Uterus (tissue), 3 donors: ENCODE measurements at regions not wholly inside any gene's neighbourhood (a gene's known extent, or its start where the extent isn't known, plus 50 kb on each side); places are given as distances from the start of the nearest gene placed in this dataset.

Experiments
- DNase-seq, 2 donors: peaks; one replicate each; pipeline ENCODE4 v3.0.0-alpha.2; 2019 to 2020
- H3K27ac ChIP-seq, 2 donors: fragments of 200-600 bp; sonication (generic); 1 replicate in 1 of 2; 2 replicates in 1 of 2; pipeline ENCODE4 v1.5.1; 2016 to 2018
- H3K27me3 ChIP-seq, 2 donors: fragments of 200-600 bp; sonication (generic); one replicate each; pipeline ENCODE4 v1.5.1; 2018 to 2019; ENCODE audit warnings: control low read depth in 1 of 2
- H3K36me3 ChIP-seq, 2 donors: fragments of 200-600 bp; sonication (generic); one replicate each; pipeline ENCODE4 v1.5.1; 2019; ENCODE audit warnings: control low read depth in 1 of 2
- H3K4me1 ChIP-seq, 2 donors: fragments of 200-600 bp; sonication (generic); one replicate each; pipeline ENCODE4 v1.5.1; 2018 to 2019; ENCODE audit warnings: control low read depth in 1 of 2
- H3K4me3 ChIP-seq, 2 donors: fragments of 200-600 bp; sonication (generic); 1 replicate in 1 of 2; 2 replicates in 1 of 2; pipeline ENCODE4 v1.5.1; 2018 to 2019; ENCODE audit warnings: mild to moderate bottlenecking in 1 of 2
- H3K9me3 ChIP-seq, 2 donors: fragments of 200-600 bp; sonication (generic); one replicate each; pipeline ENCODE4 v1.5.1; 2019; ENCODE audit warnings: control low read depth in 1 of 2
- CTCF ChIP-seq, 4 experiments: fragments of 200-600 bp in 2 of 4; fragments of 450-650 bp in 2 of 4; sonication (generic) in 2 of 4; IDR thresholded peaks; one replicate each; pipeline ENCODE4 v1.5.1; 2016 to 2019; ENCODE audit warnings: antibody characterized with exemption in 4 of 4, mild to moderate bottlenecking in 2 of 4, moderate library complexity in 1 of 4
- POLR2A ChIP-seq, 2 donors: fragments of 450-650 bp; IDR thresholded peaks; one replicate each; pipeline ENCODE4 v1.6.1; 2016; ENCODE audit warnings: antibody characterized with exemption in 2 of 2, mild to moderate bottlenecking in 1 of 2, moderate library complexity in 1 of 2
- intact Hi-C: fragments of 100-400 bp; cut with DNase I; formaldehyde crosslinking; loops from one replicate; pipeline ENCODE4 v1.15.1; 2023; ENCODE audit warnings: low total_unique reads
- donor health status: DM: yes; HTN: yes; CAD: no.

- intact Hi-C loops = no loop called here
- no peak for TF ChIP-seq POLR2A (IDR thresholded peaks at IDR 0.05)
- no peak for TF ChIP-seq CTCF (IDR thresholded peaks at IDR 0.05)
- H3K9me3 ChIP-seq = no peaks in the 10 kb centered on the region
- H3K4me1 ChIP-seq = no peaks in the 10 kb centered on the region
- H3K27me3 ChIP-seq = no peaks in the 10 kb centered on the region
- no peaks in the 10 kb centered on the region for H3K36me3 ChIP-seq
- H3K27ac ChIP-seq = no peak overlapping the region
- no peak overlapping the region for H3K4me3 ChIP-seq
- no peak for DNase-seq
Observed at GRCh38 chr4:28744066-28744465, 1883.4 kb downstream of the STIM2 start.

DNA sequence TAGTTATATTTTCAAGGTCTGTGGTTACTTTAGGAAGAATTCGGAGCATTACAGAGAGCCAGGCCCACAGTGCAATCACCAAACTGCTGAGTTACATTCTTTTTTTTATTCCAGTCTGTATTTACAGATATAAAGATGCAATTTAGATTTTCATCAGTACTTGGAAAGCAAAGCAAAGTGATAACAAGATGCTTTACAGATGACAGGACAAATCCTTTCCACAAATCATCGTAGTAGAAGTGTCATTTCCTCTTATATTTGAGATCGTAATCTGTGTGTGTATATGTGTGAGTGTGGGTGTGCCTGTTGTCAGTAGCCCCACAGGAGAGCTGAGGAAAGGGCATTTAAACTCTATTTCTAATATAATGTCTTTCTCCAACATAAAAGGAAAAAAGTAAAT lies 1893.7 kb downstream of the STIM2 start:
- H3K9me3 ChIP-seq = no peaks in the 10 kb centered on the region
- H3K4me1 ChIP-seq = no peaks in the 10 kb centered on the region
- intact Hi-C loops = no loop called here
- H3K27me3 ChIP-seq = no peaks in the 10 kb centered on the region
- no peaks in the 10 kb centered on the region for H3K36me3 ChIP-seq
- H3K27ac ChIP-seq = no peak overlapping the region
- TF ChIP-seq POLR2A (IDR thresholded peaks at IDR 0.05) (no peak), CTCF (IDR thresholded peaks at IDR 0.05) (no peak)
- no peak for DNase-seq
- H3K4me3 ChIP-seq = no peak overlapping the region

DNA sequence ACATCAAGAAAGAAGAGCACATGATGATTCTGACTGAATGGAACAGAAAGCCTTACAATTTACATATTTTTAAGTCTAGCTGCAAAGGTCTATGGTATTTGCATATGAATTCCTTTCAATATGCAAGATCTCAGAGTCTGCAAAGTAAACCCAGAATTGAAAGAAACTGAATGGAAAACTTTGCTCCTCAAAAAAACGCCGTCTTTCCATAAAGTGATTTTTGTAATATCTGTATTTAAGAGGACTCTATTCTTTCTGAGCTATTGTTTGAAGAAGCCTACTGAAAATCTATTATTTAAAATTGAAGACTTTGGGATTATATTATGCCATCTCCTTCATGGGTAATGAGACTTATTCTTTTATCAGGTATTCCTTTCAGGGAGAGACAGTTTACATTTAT lies 1894.4 kb downstream of the STIM2 start:
- intact Hi-C loops = no loop called here

GRCh38 chr4:28759064-28759463 lies 1898.4 kb downstream of the STIM2 start:
- H3K27ac ChIP-seq = no peak overlapping the region
- no peak overlapping the region for H3K4me3 ChIP-seq
- no peaks in the 10 kb centered on the region for H3K36me3 ChIP-seq
- H3K27me3 ChIP-seq = no peaks in the 10 kb centered on the region
- TF ChIP-seq CTCF (IDR thresholded peaks at IDR 0.05) = no peak
- no peak for TF ChIP-seq POLR2A (IDR thresholded peaks at IDR 0.05)
- no peaks in the 10 kb centered on the region for H3K4me1 ChIP-seq
- no peak for DNase-seq
- H3K9me3 ChIP-seq = no peaks in the 10 kb centered on the region
- intact Hi-C loops = no loop called here

More for the DNA sequence above, 1894.4 kb downstream of the STIM2 start:
- H3K27ac ChIP-seq = no peak overlapping the region
- H3K27me3 ChIP-seq = no peaks in the 10 kb centered on the region
- no peak for DNase-seq
- no peaks in the 10 kb centered on the region for H3K36me3 ChIP-seq
- no peak overlapping the region for H3K4me3 ChIP-seq
- no peaks in the 10 kb centered on the region for H3K4me1 ChIP-seq
- H3K9me3 ChIP-seq = no peaks in the 10 kb centered on the region
- TF ChIP-seq CTCF (IDR thresholded peaks at IDR 0.05) = no peak
- TF ChIP-seq POLR2A (IDR thresholded peaks at IDR 0.05) = no peak

DNA sequence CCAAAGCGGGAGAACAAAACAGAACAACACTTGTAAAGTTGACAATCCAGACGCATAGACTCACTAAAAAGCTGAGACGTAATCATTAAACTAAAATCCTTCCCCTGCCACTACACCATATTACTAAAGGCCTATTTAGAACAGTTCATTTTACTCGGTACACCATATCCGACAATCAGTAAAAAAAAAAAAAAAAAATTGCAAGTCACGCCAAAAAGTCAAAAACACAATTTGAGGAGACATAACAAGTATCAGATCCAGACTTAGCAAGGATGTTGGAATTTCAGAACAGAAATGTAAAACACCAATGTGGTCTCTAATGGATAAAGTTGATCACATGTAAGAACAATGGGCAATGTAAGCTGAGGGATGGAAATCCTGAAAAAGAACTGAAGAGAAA lies 1899.4 kb downstream of the STIM2 start:
- Histone ChIP-seq H3K4me1 (no peaks in the 10 kb centered on the region), H3K9me3 (no peaks in the 10 kb centered on the region), H3K27ac (no peak overlapping the region), H3K27me3 (no peaks in the 10 kb centered on the region), H3K36me3 (no peaks in the 10 kb centered on the region), H3K4me3 (no peak overlapping the region)
- DNase-seq = no peak
- TF ChIP-seq CTCF (IDR thresholded peaks at IDR 0.05) (no peak), POLR2A (IDR thresholded peaks at IDR 0.05) (no peak)
- intact Hi-C loops = no loop called here
